Suprapubic skin (tissue), 4 donors: ENCODE measurements at regions not wholly inside any gene's neighbourhood (a gene's known extent, or its start where the extent isn't known, plus 50 kb on each side); places are given as distances from the start of the nearest gene placed in this dataset.

Experiments used
- DNase-seq, 2 donors: peaks; one replicate each; pipeline ENCODE4 v3.0.0-alpha.2; 2019; ENCODE audit warnings: low spot score in 2 of 2
- H3K27ac ChIP-seq: fragments of 200-600 bp; sonication (generic); one replicate; pipeline ENCODE4 v1.5.1; 2019
- H3K27me3 ChIP-seq: fragments of 200-600 bp; sonication (generic); one replicate; pipeline ENCODE4 v1.5.1; 2019
- H3K36me3 ChIP-seq: fragments of 200-600 bp; sonication (generic); one replicate; pipeline ENCODE4 v1.5.1; 2019
- H3K4me1 ChIP-seq: fragments of 200-600 bp; sonication (generic); one replicate; pipeline ENCODE4 v1.5.1; 2019
- H3K4me3 ChIP-seq: fragments of 200-600 bp; sonication (generic); one replicate; pipeline ENCODE4 v1.5.1; 2019; ENCODE audit warnings: mild to moderate bottlenecking
- H3K9me3 ChIP-seq: fragments of 200-600 bp; sonication (generic); one replicate; pipeline ENCODE4 v1.5.1; 2019
- EP300 ChIP-seq: sonication (generic); formaldehyde crosslinking; IDR thresholded peaks from one replicate; pipeline ENCODE4 v1.6.1; 2017; ENCODE audit warnings: antibody characterized with exemption
- POLR2A ChIP-seq, 2 donors: fragments of 450-650 bp; IDR thresholded peaks; one replicate each; pipeline ENCODE4 v1.6.1; 2017; ENCODE audit warnings: antibody characterized with exemption in 2 of 2, mild to moderate bottlenecking in 2 of 2, moderate library complexity in 2 of 2
- POLR2AphosphoS5 ChIP-seq, 3 donors: sonication (generic); formaldehyde crosslinking; IDR thresholded peaks; one replicate each; pipeline ENCODE4 v1.6.1; 2017; ENCODE audit warnings: antibody characterized with exemption in 3 of 3
- WGBS: methylation state at CpG from one replicate; pipeline ENCODE4 v1.1.5; 2018; 5-methylcytosine and 5-hydroxymethylcytosine counted together
- TF ChIP-seq, protein P1 (sequence below), 2 donors: fragments of 200-600 bp in 1 of 2; fragments of 450-650 bp in 1 of 2; sonication (generic) in 1 of 2; IDR thresholded peaks; one replicate each; pipeline ENCODE4 v1.5.1; 2016 to 2019; ENCODE audit warnings: antibody characterized with exemption in 2 of 2, mild to moderate bottlenecking in 1 of 2, moderate library complexity in 1 of 2

DNA sequence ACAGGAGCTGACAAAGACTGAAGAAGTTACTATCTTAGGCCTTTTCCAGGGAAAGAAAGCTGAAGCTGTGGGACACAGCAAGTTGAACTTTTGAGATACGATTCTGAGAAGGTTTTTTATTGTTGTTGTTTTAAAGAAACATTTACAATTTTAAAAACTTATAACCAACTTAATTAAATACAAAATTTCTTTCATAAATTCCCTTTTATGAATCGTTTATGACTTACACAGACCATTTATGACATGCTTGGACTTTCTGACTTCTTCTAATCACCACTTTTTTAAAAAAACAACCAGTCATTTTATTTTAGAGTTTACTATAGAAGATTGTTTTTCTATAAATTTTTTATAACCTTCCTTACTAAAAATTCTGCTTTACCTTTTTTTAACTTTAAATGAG is 68.7 kb downstream of the DHRS2 start:
- Histone ChIP-seq H3K4me3 (no peak overlapping the region), H3K27ac (no peak overlapping the region), H3K27me3 (peaks cover 4% of the 10 kb centered on the region), H3K36me3 (no peaks in the 10 kb centered on the region), H3K4me1 (no peaks in the 10 kb centered on the region), H3K9me3 (peaks cover 5% of the 10 kb centered on the region)
- WGBS = 57% methylated on average over 2 of the region's 2 CpGs
- DNase-seq = no peak
- TF ChIP-seq, protein P1, sequence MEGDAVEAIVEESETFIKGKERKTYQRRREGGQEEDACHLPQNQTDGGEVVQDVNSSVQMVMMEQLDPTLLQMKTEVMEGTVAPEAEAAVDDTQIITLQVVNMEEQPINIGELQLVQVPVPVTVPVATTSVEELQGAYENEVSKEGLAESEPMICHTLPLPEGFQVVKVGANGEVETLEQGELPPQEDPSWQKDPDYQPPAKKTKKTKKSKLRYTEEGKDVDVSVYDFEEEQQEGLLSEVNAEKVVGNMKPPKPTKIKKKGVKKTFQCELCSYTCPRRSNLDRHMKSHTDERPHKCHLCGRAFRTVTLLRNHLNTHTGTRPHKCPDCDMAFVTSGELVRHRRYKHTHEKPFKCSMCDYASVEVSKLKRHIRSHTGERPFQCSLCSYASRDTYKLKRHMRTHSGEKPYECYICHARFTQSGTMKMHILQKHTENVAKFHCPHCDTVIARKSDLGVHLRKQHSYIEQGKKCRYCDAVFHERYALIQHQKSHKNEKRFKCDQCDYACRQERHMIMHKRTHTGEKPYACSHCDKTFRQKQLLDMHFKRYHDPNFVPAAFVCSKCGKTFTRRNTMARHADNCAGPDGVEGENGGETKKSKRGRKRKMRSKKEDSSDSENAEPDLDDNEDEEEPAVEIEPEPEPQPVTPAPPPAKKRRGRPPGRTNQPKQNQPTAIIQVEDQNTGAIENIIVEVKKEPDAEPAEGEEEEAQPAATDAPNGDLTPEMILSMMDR (IDR thresholded peaks at IDR 0.05) = no peak
- TF ChIP-seq POLR2A (IDR thresholded peaks at IDR 0.05) (no peak), EP300 (no peak), POLR2AphosphoS5 (IDR thresholded peaks at IDR 0.05) (no peak)

DNA sequence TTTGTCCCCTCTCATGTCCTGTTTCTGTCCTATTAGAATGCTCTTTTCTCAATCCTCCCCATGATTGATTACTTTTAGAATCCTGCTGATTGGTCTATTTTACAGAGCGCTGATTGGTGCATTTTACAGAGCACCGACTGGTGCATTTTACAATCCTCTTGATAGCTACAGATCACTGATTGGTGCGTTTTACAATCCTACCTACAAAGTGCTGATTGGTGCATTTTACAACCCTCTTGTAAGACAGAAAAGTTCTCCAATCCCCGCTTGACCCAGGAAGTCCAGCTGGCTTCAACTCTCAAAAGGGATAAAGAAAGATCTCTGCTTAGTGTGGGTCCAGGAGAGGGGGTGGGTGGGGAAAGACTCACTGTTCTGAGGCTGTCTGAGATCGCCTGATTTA is 71.3 kb downstream of the DHRS2 start:
- TF ChIP-seq EP300 = no peak
- TF ChIP-seq, protein P1 (IDR thresholded peaks at IDR 0.05) = no peak
- TF ChIP-seq POLR2AphosphoS5 (IDR thresholded peaks at IDR 0.05) = no peak
- no peak for TF ChIP-seq POLR2A (IDR thresholded peaks at IDR 0.05)
- WGBS = 83% methylated on average over 5 of the region's 5 CpGs

DNA sequence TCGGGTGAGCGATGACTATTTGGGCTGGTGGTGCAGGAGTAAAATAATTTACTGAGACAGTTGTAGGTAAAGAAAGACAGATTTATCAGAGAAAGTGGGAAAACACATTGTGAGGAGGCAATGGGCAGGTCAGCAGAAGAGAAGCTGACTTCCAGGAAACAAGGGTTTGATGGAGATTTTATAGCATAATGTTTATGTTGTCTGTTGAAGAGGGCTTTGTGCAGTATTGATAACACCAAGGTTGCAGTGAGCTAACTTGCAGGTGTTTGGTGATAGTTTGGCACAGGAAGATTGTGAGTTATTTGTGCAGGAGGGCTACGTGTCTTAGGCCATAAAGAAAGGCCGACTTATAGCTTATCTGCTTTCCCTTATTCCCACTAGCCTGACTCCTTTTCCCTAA is 72.2 kb downstream of the DHRS2 start:
- no peak overlapping the region for H3K27ac ChIP-seq
- H3K9me3 ChIP-seq = peaks cover 5% of the 10 kb centered on the region
- peaks cover 7% of the 10 kb centered on the region for H3K27me3 ChIP-seq
- no peak for TF ChIP-seq EP300
- no peak for TF ChIP-seq POLR2AphosphoS5 (IDR thresholded peaks at IDR 0.05)
- TF ChIP-seq POLR2A (IDR thresholded peaks at IDR 0.05) = no peak
- TF ChIP-seq, protein P1 (IDR thresholded peaks at IDR 0.05) = no peak
- no peak for DNase-seq
- no peaks in the 10 kb centered on the region for H3K4me1 ChIP-seq
- no peaks in the 10 kb centered on the region for H3K36me3 ChIP-seq
- no peak overlapping the region for H3K4me3 ChIP-seq
- 90% methylated on average over 4 of the region's 4 CpGs for WGBS

More for the DNA sequence above, 71.3 kb downstream of the DHRS2 start:
- no peak overlapping the region for H3K27ac ChIP-seq
- no peaks in the 10 kb centered on the region for H3K36me3 ChIP-seq
- no peak for DNase-seq
- peaks cover 4% of the 10 kb centered on the region for H3K27me3 ChIP-seq
- H3K4me1 ChIP-seq = no peaks in the 10 kb centered on the region
- no peak overlapping the region for H3K4me3 ChIP-seq
- peaks cover 5% of the 10 kb centered on the region for H3K9me3 ChIP-seq

DNA sequence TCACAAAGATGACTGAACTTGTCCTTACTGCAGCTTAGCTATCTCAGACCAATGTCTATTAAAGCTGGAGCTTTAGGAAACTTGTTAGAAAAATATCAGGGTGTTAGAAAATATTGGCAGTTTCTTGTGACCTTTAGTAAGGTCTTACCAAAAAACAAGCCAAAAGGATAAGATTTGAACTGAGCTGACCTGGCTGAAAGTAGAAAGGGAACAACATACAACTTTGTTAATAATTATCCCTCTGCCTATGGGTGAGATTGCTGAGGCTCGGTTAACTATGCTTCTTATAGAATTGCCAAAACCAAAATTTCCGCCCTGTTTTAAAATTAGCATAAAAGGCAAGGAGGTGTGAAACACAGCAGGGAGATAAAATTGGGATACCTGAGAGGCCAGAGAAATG is 73.8 kb downstream of the DHRS2 start:
- Histone ChIP-seq H3K4me3 (no peak overlapping the region), H3K4me1 (no peaks in the 10 kb centered on the region), H3K9me3 (peaks cover 5% of the 10 kb centered on the region), H3K36me3 (no peaks in the 10 kb centered on the region), H3K27ac (no peak overlapping the region), H3K27me3 (peaks cover 7% of the 10 kb centered on the region)
- DNase-seq = no peak
- TF ChIP-seq POLR2A (IDR thresholded peaks at IDR 0.05) = no peak
- TF ChIP-seq, protein P1 (IDR thresholded peaks at IDR 0.05) = no peak
- TF ChIP-seq POLR2AphosphoS5 (IDR thresholded peaks at IDR 0.05) = no peak
- no peak for TF ChIP-seq EP300
- WGBS = 69% methylated on average over 2 of the region's 2 CpGs

DNA sequence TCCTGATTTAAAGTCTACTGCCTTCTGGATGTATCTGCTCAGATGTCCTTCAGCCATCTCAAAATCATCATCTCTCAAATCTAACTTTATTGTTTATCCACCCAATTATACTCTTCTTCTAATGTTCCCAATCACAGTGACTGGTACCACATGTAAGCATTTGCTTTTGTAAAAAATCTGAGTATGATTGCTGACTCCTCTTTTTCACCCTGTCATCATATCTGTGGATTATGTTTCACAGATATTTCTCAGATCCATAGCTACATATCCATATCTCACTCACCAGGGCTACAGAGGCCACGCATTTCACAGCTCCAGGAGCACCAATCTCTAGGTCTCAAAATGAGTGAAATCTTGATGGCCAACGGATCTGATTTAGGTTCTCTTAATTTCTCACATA is 76.1 kb downstream of the DHRS2 start:
- Histone ChIP-seq H3K9me3 (no peaks in the 10 kb centered on the region), H3K4me1 (no peaks in the 10 kb centered on the region), H3K4me3 (no peak overlapping the region), H3K27me3 (peaks cover 7% of the 10 kb centered on the region), H3K36me3 (no peaks in the 10 kb centered on the region), H3K27ac (no peak overlapping the region)
- TF ChIP-seq POLR2AphosphoS5 (IDR thresholded peaks at IDR 0.05) = no peak
- no peak for TF ChIP-seq POLR2A (IDR thresholded peaks at IDR 0.05)
- no peak for TF ChIP-seq EP300
- TF ChIP-seq, protein P1 (IDR thresholded peaks at IDR 0.05) = no peak
- 74% methylated on average over 2 of the region's 2 CpGs for WGBS
- DNase-seq = no peak
